GM12878 (cell line): ENCODE measurements at regions not wholly inside any gene's neighbourhood (a gene's known extent, or its start where the extent isn't known, plus 50 kb on each side); places are given as distances from the start of the nearest gene placed in this dataset.

Experiments
- ATAC-seq: fragments of 200-7000 bp; cut with Tn5 transposase; 3 replicates; pipeline ENCODE4 v1.9.1; 2020; ENCODE audit warnings: mild to moderate bottlenecking, moderate library complexity
- BruUV-seq: library from RNA; stranded (reverse); fragments of 400-500 nt; replicated peaks from 2 replicates; lab custom pipeline; 2021; lab: Mats Ljungman, UMichigan
- CTCF ChIA-PET: fragments of 300-600 bp; sonication (Branson Sonifier 250); formaldehyde crosslinking; extraction: SDS; loops from one replicate; lab custom pipeline; 2021; ENCODE audit warnings: inconsistent platforms; lab: Yijun Ruan, JAX
- POLR2A ChIA-PET: fragments of 350-600 bp; formaldehyde crosslinking; extraction: SDS; loops from one replicate; lab custom pipeline; 2021; ENCODE audit warnings: inconsistent platforms; lab: Charles Lee
- RAD21 ChIA-PET: fragments of 300-600 bp; sonication (Branson Sonifier 250); formaldehyde crosslinking; loops from one replicate; lab custom pipeline; 2023; ENCODE audit warnings: antibody characterized with exemption; ENCODE audit not compliant: unreplicated experiment; lab: Charles Lee
- SMC1A ChIA-PET: fragments of 300-600 bp; sonication (Branson Sonifier 250); formaldehyde crosslinking; loops from one replicate; lab custom pipeline; 2023; ENCODE audit not compliant: unreplicated experiment, uncharacterized antibody; lab: Charles Lee
- DNase-seq: peaks from one replicate; pipeline ENCODE4 v3.0.0-alpha.2; 2011; ENCODE audit warnings: low read depth, low spot score
- FAIRE-seq: peaks from 3 replicates; lab custom pipeline; 2011; peaks lifted over from hg19 to GRCh38; lab: Jason Lieb, UNC
- H2AFZ ChIP-seq: 2 replicates; pipeline ENCODE4 v1.6.0; 2011; ENCODE audit warnings: low read depth, low read length, control low read depth; ENCODE audit not compliant: control insufficient read depth
- H3K27ac ChIP-seq: 2 replicates; pipeline ENCODE4 v1.5.1; 2011; ENCODE audit warnings: control low read depth; ENCODE audit not compliant: control insufficient read depth, insufficient read depth
- H3K27me3 ChIP-seq, 2 experiments: replicated peaks in 1 of 2; 2 replicates each; pipeline versions ENCODE4 v1.6.0 to v1.6.1; 2011; ENCODE audit warnings: low read length in 1 of 2; ENCODE audit not compliant: control insufficient read depth in 2 of 2, insufficient read depth in 2 of 2
- H3K36me3 ChIP-seq, 2 experiments: 2 replicates each; pipeline ENCODE4 v1.5.1; 2011; ENCODE audit warnings: low read length in 1 of 2; ENCODE audit not compliant: control insufficient read depth in 2 of 2, insufficient read depth in 2 of 2
- H3K4me1 ChIP-seq: 2 replicates; pipeline ENCODE4 v1.6.1; 2011; ENCODE audit warnings: mild to moderate bottlenecking, low read length, moderate library complexity, mixed read lengths; ENCODE audit not compliant: control insufficient read depth, insufficient read depth
- H3K4me2 ChIP-seq: 2 replicates; pipeline ENCODE4 v1.6.0; 2011; ENCODE audit warnings: control low read depth; ENCODE audit not compliant: control insufficient read depth, insufficient read depth
- H3K4me3 ChIP-seq: fragments of 200-600 bp; sonication (generic); 2 replicates; pipeline ENCODE4 v1.5.1; 2016
- H3K79me2 ChIP-seq: 2 replicates; pipeline ENCODE4 v1.6.0; 2011; ENCODE audit warnings: low read length; ENCODE audit not compliant: control insufficient read depth, insufficient read depth
- H3K9ac ChIP-seq: 2 replicates; pipeline ENCODE4 v1.8.0; 2011; ENCODE audit warnings: low read length, control low read depth, mixed read lengths; ENCODE audit not compliant: control insufficient read depth, insufficient read depth
- H3K9me3 ChIP-seq: replicated peaks from 3 replicates; pipeline ENCODE4 v1.5.1; 2011; ENCODE audit warnings: mild to moderate bottlenecking, low read length; ENCODE audit not compliant: control insufficient read depth, insufficient read depth
- H4K20me1 ChIP-seq: 2 replicates; pipeline ENCODE4 v1.6.0; 2011; ENCODE audit not compliant: control insufficient read depth, insufficient read depth
- EZH2 ChIP-seq: IDR thresholded peaks from 2 replicates; pipeline ENCODE4 v1.6.1; 2012; ENCODE audit warnings: low read depth, mild to moderate bottlenecking, control low read depth, inconsistent platforms, low read length, borderline replicate concordance; ENCODE audit not compliant: control insufficient read depth
- GABPA ChIP-seq: IDR thresholded peaks from 2 replicates; pipeline ENCODE4 v1.6.1; 2014; ENCODE audit warnings: antibody characterized with exemption, low read depth, mild to moderate bottlenecking, inconsistent platforms
- GATAD2B ChIP-seq: fragments of 450-650 bp; conservative IDR thresholded peaks from 2 replicates; pipeline ENCODE4 v1.6.1; 2017; ENCODE audit warnings: low read depth, mild to moderate bottlenecking, moderate library complexity
- HDAC2 ChIP-seq: fragments of 200-600 bp; sonication (generic); IDR thresholded peaks from 2 replicates; pipeline ENCODE4 v1.6.1; 2017
- HDGF ChIP-seq: fragments of 450-650 bp; IDR thresholded peaks from 2 replicates; pipeline ENCODE4 v1.6.1; 2016; ENCODE audit warnings: antibody characterized with exemption
- NBN ChIP-seq: fragments of 450-650 bp; IDR thresholded peaks from 2 replicates; pipeline ENCODE4 v1.6.1; 2016
- NKRF ChIP-seq: fragments of 450-650 bp; conservative IDR thresholded peaks from 2 replicates; pipeline ENCODE4 v1.6.1; 2017; ENCODE audit warnings: mild to moderate bottlenecking, moderate library complexity
- RBBP5 ChIP-seq: fragments of 200-600 bp; sonication (generic); conservative IDR thresholded peaks from 2 replicates; pipeline ENCODE4 v1.6.1; 2016
- RFX5 ChIP-seq: IDR thresholded peaks from 2 replicates; pipeline ENCODE4 v1.6.1; 2011; ENCODE audit warnings: low read depth, low read length, improper control_type of control experiment
- SMC3 ChIP-seq: IDR thresholded peaks from 2 replicates; pipeline ENCODE4 v1.6.1; 2011; ENCODE audit warnings: low read length, improper control_type of control experiment, borderline replicate concordance
- TCF3 ChIP-seq: IDR thresholded peaks from 2 replicates; pipeline ENCODE4 v1.6.1; 2012; ENCODE audit warnings: low read depth, mild to moderate bottlenecking, low read length, borderline replicate concordance; ENCODE audit not compliant: insufficient read depth
- ZNF687 ChIP-seq: fragments of 450-650 bp; IDR thresholded peaks from 2 replicates; pipeline ENCODE4 v1.6.1; 2017; ENCODE audit warnings: mild to moderate bottlenecking, moderate library complexity
- WGBS: methylation state at CpG from one replicate; pipeline ENCODE4 v1.1.6; 2016; ENCODE audit warnings: low lambda C conversion rate; ENCODE audit not compliant: insufficient replicate concordance, insufficient coverage; ENCODE audit errors: missing lambda C conversion rate; 5-methylcytosine and 5-hydroxymethylcytosine counted together
- in situ Hi-C: fragments of 300-500 bp; cut with MboI; formaldehyde crosslinking; loops from 9 replicates; pipeline ENCODE4 v1.14.3; 2018; ENCODE audit warnings: mixed read lengths
- intact Hi-C: fragments of 100-400 bp; cut with micrococcal nuclease; formaldehyde crosslinking; loops from one replicate; pipeline ENCODE4 v1.14.2; 2022; ENCODE audit not compliant: unreplicated experiment

- Histone ChIP-seq H3K4me1 (no peaks in the 10 kb centered on the region), H3K9me3 (no peaks in the 10 kb centered on the region), H4K20me1 (no peaks in the 10 kb centered on the region), H3K27ac (no peak overlapping the region), H3K79me2 (no peaks in the 10 kb centered on the region), H3K4me2 (no peak overlapping the region), H3K36me3 (no peaks in the 10 kb centered on the region), H2AFZ (no peak overlapping the region), H3K9ac (no peak overlapping the region), H3K27me3 (no peaks in the 10 kb centered on the region), H3K4me3 (no peak overlapping the region)
- ChIA-PET RAD21 (no interaction called here), SMC1A (interaction anchor here (0.6 to 1.3 kb wide), 2 partner anchors 12 to 188 kb away, joined by 3 read pairs; no protein-coding TSS in a partner anchor), POLR2A (no interaction called here), CTCF (no interaction called here)
- no peak for TF ChIP-seq ZNF687
- no peak for ATAC-seq
- WGBS = 17% methylated on average over 4 of the region's 4 CpGs
- in situ Hi-C loops (no loop called here), intact Hi-C loops (no loop called here)
- no peak for DNase-seq
- no peak for FAIRE-seq
- no TSS peak for BruUV-seq
These were observed 438.8 kb downstream of the EFNB2 start for GRCh38 chr13:106096661-106097092.

- intact Hi-C loops = no loop called here
- Histone ChIP-seq H3K27me3 (no peaks in the 10 kb centered on the region), H3K9ac (no peak overlapping the region), H3K27ac (no peak overlapping the region), H3K36me3 (no peaks in the 10 kb centered on the region), H3K4me1 (no peaks in the 10 kb centered on the region), H2AFZ (no peak overlapping the region), H3K9me3 (no peaks in the 10 kb centered on the region), H4K20me1 (no peaks in the 10 kb centered on the region), H3K4me3 (no peak overlapping the region), H3K79me2 (no peaks in the 10 kb centered on the region), H3K4me2 (no peak overlapping the region)
- ChIA-PET POLR2A (interaction anchor here (0.7 kb wide), 1 partner anchor 129 kb away, joined by 3 read pairs; no protein-coding TSS in a partner anchor), RAD21 (no interaction called here), CTCF (no interaction called here), SMC1A (interaction anchor here (1.3 kb wide), 1 partner anchor 11 kb away, joined by 3 read pairs; no protein-coding TSS in a partner anchor)
- DNase-seq (no peak), FAIRE-seq (no peak), ATAC-seq (no peak)
- in situ Hi-C loops = no loop called here
- 65% methylated on average over 4 of the region's 4 CpGs for WGBS
- no TSS peak for BruUV-seq
- TF ChIP-seq RBBP5 (no peak), TCF3 (no peak), GABPA (no peak), NKRF (no peak), SMC3 (no peak), EZH2 (no peak), HDAC2 (no peak), HDGF (no peak), NBN (no peak), GATAD2B (no peak), RFX5 (no peak)
These were observed 439.5 kb downstream of the EFNB2 start for GRCh38 chr13:106095919-106096318.
